H9 (cell line): ENCODE measurements at regions not wholly inside any gene's neighbourhood (a gene's known extent, or its start where the extent isn't known, plus 50 kb on each side); places are given as distances from the start of the nearest gene placed in this dataset.

Experiments
- DNase-seq: peaks from one replicate; pipeline ENCODE4 v3.0.0-alpha.2; 2017
- H2AFZ ChIP-seq: one replicate; pipeline ENCODE4 v1.6.1; 2013; ENCODE audit warnings: mild to moderate bottlenecking, low read length, control low read depth, moderate library complexity
- H2AK5ac ChIP-seq: 2 replicates; pipeline ENCODE4 v1.6.1; 2013; ENCODE audit warnings: low read length, control low read depth, mixed read lengths; ENCODE audit not compliant: insufficient read length
- H2BK120ac ChIP-seq: one replicate; pipeline ENCODE4 v1.6.1; 2013; ENCODE audit warnings: low read depth, mild to moderate bottlenecking, low read length, control low read depth, inconsistent platforms; ENCODE audit not compliant: poor library complexity, severe bottlenecking
- H2BK12ac ChIP-seq: 2 replicates; pipeline ENCODE4 v1.6.1; 2013; ENCODE audit warnings: low read length, control low read depth, mixed read lengths, low read depth; ENCODE audit not compliant: insufficient read length
- H2BK15ac ChIP-seq: 2 replicates; pipeline ENCODE4 v1.6.1; 2013; ENCODE audit warnings: low read depth, low read length, control low read depth
- H2BK20ac ChIP-seq: one replicate; pipeline ENCODE4 v1.6.1; 2013; ENCODE audit warnings: low read depth, mild to moderate bottlenecking, low read length, control low read depth, inconsistent platforms; ENCODE audit not compliant: poor library complexity, severe bottlenecking
- H2BK5ac ChIP-seq: 2 replicates; pipeline ENCODE4 v1.6.1; 2013; ENCODE audit warnings: low read length, control low read depth, mixed read lengths; ENCODE audit not compliant: insufficient read length
- H3K14ac ChIP-seq: 2 replicates; pipeline ENCODE4 v1.6.1; 2013; ENCODE audit warnings: low read length, control low read depth; ENCODE audit not compliant: insufficient read depth
- H3K18ac ChIP-seq: 2 replicates; pipeline ENCODE4 v1.6.1; 2013; ENCODE audit warnings: low read depth, mild to moderate bottlenecking, mixed read lengths, low read length, control low read depth; ENCODE audit not compliant: insufficient read length
- H3K23ac ChIP-seq: 2 replicates; pipeline ENCODE4 v1.6.1; 2013; ENCODE audit warnings: low read length, control low read depth, mixed read lengths, low read depth; ENCODE audit not compliant: insufficient read length
- H3K23me2 ChIP-seq: 2 replicates; pipeline ENCODE4 v1.6.1; 2013; ENCODE audit warnings: low read depth, mild to moderate bottlenecking, mixed read lengths, low read length, control low read depth; ENCODE audit not compliant: insufficient read length, poor library complexity, severe bottlenecking
- H3K27ac ChIP-seq: 2 replicates; pipeline ENCODE4 v1.5.1; 2013; ENCODE audit warnings: low read length, control low read depth, mixed read lengths, low read depth; ENCODE audit not compliant: insufficient read length
- H3K27me3 ChIP-seq: 2 replicates; pipeline ENCODE4 v1.6.1; 2013; ENCODE audit warnings: low read length, control low read depth, inconsistent platforms; ENCODE audit not compliant: insufficient read depth
- H3K4ac ChIP-seq: 2 replicates; pipeline ENCODE4 v1.6.1; 2013; ENCODE audit warnings: low read depth, mild to moderate bottlenecking, control low read depth, inconsistent platforms, low read length, moderate library complexity
- H3K4me1 ChIP-seq: 2 replicates; pipeline ENCODE4 v1.6.1; 2013; ENCODE audit warnings: low read length, control low read depth, inconsistent platforms; ENCODE audit not compliant: insufficient read depth
- H3K4me2 ChIP-seq: 2 replicates; pipeline ENCODE4 v1.6.1; 2013; ENCODE audit warnings: low read length, control low read depth, mixed read lengths; ENCODE audit not compliant: insufficient read length, insufficient read depth
- H3K56ac ChIP-seq: 2 replicates; pipeline ENCODE4 v1.6.1; 2013; ENCODE audit warnings: low read depth, mild to moderate bottlenecking, mixed read lengths, low read length, control low read depth; ENCODE audit not compliant: insufficient read length
- H3K79me1 ChIP-seq: 2 replicates; pipeline ENCODE4 v1.6.1; 2013; ENCODE audit warnings: low read depth, mild to moderate bottlenecking, moderate library complexity, low read length, control low read depth, inconsistent platforms; ENCODE audit not compliant: insufficient read depth, poor library complexity, severe bottlenecking
- H3K79me2 ChIP-seq: 2 replicates; pipeline ENCODE4 v1.6.1; 2013; ENCODE audit warnings: low read length, control low read depth, inconsistent platforms; ENCODE audit not compliant: insufficient read depth
- H3K9ac ChIP-seq: 2 replicates; pipeline ENCODE4 v1.6.1; 2013; ENCODE audit warnings: low read length, control low read depth, mixed read lengths; ENCODE audit not compliant: insufficient read length; ENCODE audit errors: extremely low read depth
- H3K9me3 ChIP-seq: one replicate; pipeline ENCODE4 v1.6.1; 2013; ENCODE audit warnings: low read depth, low read length, inconsistent platforms; ENCODE audit not compliant: control insufficient read depth
- H3T11ph ChIP-seq: one replicate; pipeline ENCODE4 v1.6.1; 2013; ENCODE audit warnings: mild to moderate bottlenecking, low read length, control low read depth, inconsistent platforms
- H4K20me1 ChIP-seq: one replicate; pipeline ENCODE4 v1.6.1; 2013; ENCODE audit not compliant: control insufficient read depth, insufficient read length, insufficient read depth
- H4K5ac ChIP-seq: 2 replicates; pipeline ENCODE4 v1.6.1; 2013; ENCODE audit warnings: low read depth, mild to moderate bottlenecking, mixed read lengths, low read length, control low read depth; ENCODE audit not compliant: insufficient read length
- H4K8ac ChIP-seq: replicated peaks from 2 replicates; pipeline ENCODE4 v1.6.1; 2013; ENCODE audit warnings: low read length, control low read depth, mixed read lengths, low read depth; ENCODE audit not compliant: insufficient read length
- H4K91ac ChIP-seq: 2 replicates; pipeline ENCODE4 v1.6.1; 2013; ENCODE audit warnings: low read depth, mild to moderate bottlenecking, moderate library complexity, mixed read lengths, low read length, control low read depth; ENCODE audit not compliant: insufficient read length
- H3K27ac Mint-ChIP-seq, 3 experiments: 2 replicates in 2 of 3; 3 replicates in 1 of 3; pipeline ENCODE4 v1.8.0; 2020 to 2021; ENCODE audit warnings: mixed read lengths in 3 of 3, mild to moderate bottlenecking in 1 of 3, moderate library complexity in 1 of 3
- H3K27me3 Mint-ChIP-seq: 2 replicates; pipeline ENCODE4 v1.8.0; 2021; ENCODE audit warnings: low read depth, mild to moderate bottlenecking, moderate library complexity, mixed read lengths
- H3K36me3 Mint-ChIP-seq, 3 experiments: 2 replicates in 2 of 3; 3 replicates in 1 of 3; pipeline ENCODE4 v1.8.0; 2020 to 2021; ENCODE audit warnings: low read depth in 3 of 3, mixed read lengths in 3 of 3; ENCODE audit not compliant: insufficient read depth in 1 of 3
- H3K4me1 Mint-ChIP-seq, 2 experiments: 2 replicates each; pipeline ENCODE4 v1.8.0; 2020; ENCODE audit warnings: mixed read lengths in 2 of 2
- H3K4me3 Mint-ChIP-seq, 2 experiments: 2 replicates in 1 of 2; 3 replicates in 1 of 2; pipeline ENCODE4 v1.8.0; 2020 to 2021; ENCODE audit warnings: mild to moderate bottlenecking in 2 of 2, mixed read lengths in 2 of 2, moderate library complexity in 1 of 2
- H3K9me3 Mint-ChIP-seq, 2 experiments: 2 replicates in 1 of 2; 3 replicates in 1 of 2; pipeline ENCODE4 v1.8.0; 2020; ENCODE audit warnings: mild to moderate bottlenecking in 2 of 2, mixed read lengths in 2 of 2, moderate library complexity in 1 of 2
- CTCF ChIP-seq: fragments of 200-600 bp; sonication (generic); conservative IDR thresholded peaks from 3 replicates; pipeline ENCODE4 v1.8.0; 2021; ENCODE audit warnings: antibody characterized with exemption, mild to moderate bottlenecking
- WGBS: extraction: QIAGEN DNeasy Blood & Tissue Kit; methylation state at CpG from one replicate; pipeline ENCODE4 v1.1.7; 2013; ENCODE audit warnings: missing lambda C conversion rate, low lambda C conversion rate, mixed read lengths; ENCODE audit not compliant: insufficient read length; ENCODE audit errors: extremely low coverage; 5-methylcytosine and 5-hydroxymethylcytosine counted together

GRCh38 chr5:153122403-153122802, 368.1 kb upstream of the GRIA1 start:
- Histone ChIP-seq H3K4me2 (no peak overlapping the region), H3K27me3 (no peaks in the 10 kb centered on the region), H2BK15ac (no peak overlapping the region), H3T11ph (no peak overlapping the region), H3K9me3 (no peaks in the 10 kb centered on the region), H2BK20ac (no peak overlapping the region), H3K9ac (no peak overlapping the region), H3K14ac (no peak overlapping the region), H4K5ac (no peak overlapping the region), H2BK5ac (no peak overlapping the region), H3K4me1 (no peaks in the 10 kb centered on the region), H3K27ac (no peak overlapping the region), H2BK12ac (no peak overlapping the region), H4K20me1 (no peaks in the 10 kb centered on the region), H3K56ac (no peak overlapping the region), H3K23ac (no peak overlapping the region), H2AFZ (no peak overlapping the region), H3K79me2 (no peaks in the 10 kb centered on the region), H2AK5ac (no peak overlapping the region), H3K79me1 (no peaks in the 10 kb centered on the region), H4K8ac (no peak overlapping the region), H3K23me2 (no peaks in the 10 kb centered on the region), H2BK120ac (no peak overlapping the region), H3K4ac (no peak overlapping the region), H4K91ac (no peak overlapping the region), H3K18ac (no peak overlapping the region)
- Mint-ChIP-seq H3K9me3 (no peaks in the 10 kb centered on the region), H3K27ac (no peak overlapping the region), H3K27me3 (no peaks in the 10 kb centered on the region), H3K36me3 (peaks cover 0 to 5% (median 0%) of the 10 kb centered on the region in 3 experiments; a peak in 2 of 7 replicates), H3K4me3 (no peak overlapping the region), H3K4me1 (peaks cover 10% of the 10 kb centered on the region in 2 experiments)
- WGBS, result no CpG with 5 or more reads among the region's 2 CpGs
- TF ChIP-seq CTCF, result no peak
- DNase-seq, result no peak
